Vagina (tissue), 2 donors: ENCODE measurements at regions not wholly inside any gene's neighbourhood (a gene's known extent, or its start where the extent isn't known, plus 50 kb on each side); places are given as distances from the start of the nearest gene placed in this dataset.

Experiments
- CTCF ChIP-seq, 3 experiments: fragments of 450-650 bp in 2 of 3; fragments of 200-600 bp in 1 of 3; sonication (generic) in 1 of 3; IDR thresholded peaks; one replicate each; pipeline ENCODE4 v1.5.1; 2017 to 2019; ENCODE audit warnings: antibody characterized with exemption in 3 of 3, mild to moderate bottlenecking in 2 of 3, moderate library complexity in 2 of 3
- POLR2A ChIP-seq, 2 donors: fragments of 450-650 bp; IDR thresholded peaks; one replicate each; pipeline ENCODE4 v1.6.1; 2017; ENCODE audit warnings: antibody characterized with exemption in 2 of 2, mild to moderate bottlenecking in 2 of 2, moderate library complexity in 2 of 2
- POLR2AphosphoS5 ChIP-seq, 2 donors: sonication (generic); formaldehyde crosslinking; IDR thresholded peaks; one replicate each; pipeline ENCODE4 v1.9.0; 2017; ENCODE audit warnings: antibody characterized with exemption in 2 of 2, mild to moderate bottlenecking in 2 of 2, low read depth in 1 of 2; ENCODE audit not compliant: insufficient read depth in 1 of 2

- TF ChIP-seq POLR2A (IDR thresholded peaks at IDR 0.05): no peak
- TF ChIP-seq CTCF (IDR thresholded peaks at IDR 0.05): no peak
- TF ChIP-seq POLR2AphosphoS5 (IDR thresholded peaks at IDR 0.05; ENCODE audit: insufficient read depth in 1 of 2, low read depth in 1 of 2): no peak
Measured at GRCh38 chr16:82510789-82511305, 115.9 kb upstream of the CDH13 start.
